OCI-LY1 (cell line): ENCODE measurements at regions not wholly inside any gene's neighbourhood (a gene's known extent, or its start where the extent isn't known, plus 50 kb on each side); places are given as distances from the start of the nearest gene placed in this dataset.

Source experiments
- CTCF ChIP-seq: fragments of 200-600 bp; sonication (generic), shearing (Covaris generic); IDR thresholded peaks from 2 replicates; pipeline ENCODE4 v1.5.1; 2017; ENCODE audit warnings: mild to moderate bottlenecking, antibody characterized with exemption, low read length, moderate library complexity, mixed read lengths
- EZH2 ChIP-seq: fragments of 200-600 bp; sonication (generic), shearing (Covaris generic); IDR thresholded peaks from 2 replicates; pipeline ENCODE4 v1.8.0; 2017; ENCODE audit warnings: borderline replicate concordance, mixed run types, mild to moderate bottlenecking, antibody characterized with exemption, low read length, moderate library complexity, mixed read lengths

DNA sequence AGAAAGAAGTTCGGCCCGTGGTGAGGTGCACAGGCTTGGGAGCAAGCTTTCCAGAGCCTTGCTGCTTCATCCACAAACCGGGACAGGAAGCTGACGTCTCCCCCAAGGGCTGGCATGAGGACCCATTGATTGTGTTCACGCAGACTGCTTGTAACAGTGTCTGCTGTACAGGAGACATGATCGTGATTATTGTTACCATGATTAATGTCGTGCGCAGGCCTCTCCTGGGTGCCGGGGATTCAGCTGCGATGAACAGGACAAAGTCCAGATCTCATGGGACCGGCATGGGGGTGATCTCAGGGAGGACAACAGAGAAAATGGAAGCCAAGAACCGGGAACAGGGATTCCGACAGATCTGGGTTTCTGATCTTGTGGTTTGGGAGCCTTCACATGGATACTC lies 219.9 kb downstream of the BRD1 start:
- TF ChIP-seq CTCF (no peak), EZH2 (no peak)
